GM19438 (cell line): ENCODE measurements at regions not wholly inside any gene's neighbourhood (a gene's known extent, or its start where the extent isn't known, plus 50 kb on each side); places are given as distances from the start of the nearest gene placed in this dataset.

Experiments used
- ATAC-seq: cut with Tn5 transposase; IDR thresholded peaks from one replicate; pipeline ENCODE4 v1.9.1; 2021; ENCODE audit warnings: low read depth; ENCODE audit not compliant: unreplicated experiment

DNA sequence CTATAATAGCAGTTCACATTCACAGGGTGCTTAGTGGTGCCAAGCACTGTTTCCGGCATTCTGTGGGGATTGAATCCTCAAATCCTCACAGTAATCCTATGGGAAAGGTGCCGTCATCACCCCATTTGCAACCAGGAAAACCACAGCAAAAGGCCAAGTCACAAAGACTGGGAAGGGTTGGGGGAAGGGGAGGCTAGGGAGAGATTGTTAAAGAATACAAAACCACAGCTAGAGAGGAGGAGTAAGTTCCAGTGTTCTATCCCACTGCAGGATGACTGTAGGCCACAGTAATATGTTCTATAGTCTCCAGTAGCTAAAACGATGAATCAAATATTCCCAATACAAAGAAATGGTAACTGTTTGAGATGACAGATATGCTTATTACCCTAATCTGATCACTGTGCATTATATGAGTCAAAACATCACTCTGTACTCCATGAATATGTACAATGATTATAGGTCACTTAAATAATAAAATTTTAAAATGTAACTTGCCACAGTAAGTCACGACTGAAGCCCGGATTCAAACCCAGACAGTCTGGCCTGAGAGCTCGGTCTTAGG is 256.8 kb downstream of the TOMM20 start:
- ATAC-seq: no peak

DNA sequence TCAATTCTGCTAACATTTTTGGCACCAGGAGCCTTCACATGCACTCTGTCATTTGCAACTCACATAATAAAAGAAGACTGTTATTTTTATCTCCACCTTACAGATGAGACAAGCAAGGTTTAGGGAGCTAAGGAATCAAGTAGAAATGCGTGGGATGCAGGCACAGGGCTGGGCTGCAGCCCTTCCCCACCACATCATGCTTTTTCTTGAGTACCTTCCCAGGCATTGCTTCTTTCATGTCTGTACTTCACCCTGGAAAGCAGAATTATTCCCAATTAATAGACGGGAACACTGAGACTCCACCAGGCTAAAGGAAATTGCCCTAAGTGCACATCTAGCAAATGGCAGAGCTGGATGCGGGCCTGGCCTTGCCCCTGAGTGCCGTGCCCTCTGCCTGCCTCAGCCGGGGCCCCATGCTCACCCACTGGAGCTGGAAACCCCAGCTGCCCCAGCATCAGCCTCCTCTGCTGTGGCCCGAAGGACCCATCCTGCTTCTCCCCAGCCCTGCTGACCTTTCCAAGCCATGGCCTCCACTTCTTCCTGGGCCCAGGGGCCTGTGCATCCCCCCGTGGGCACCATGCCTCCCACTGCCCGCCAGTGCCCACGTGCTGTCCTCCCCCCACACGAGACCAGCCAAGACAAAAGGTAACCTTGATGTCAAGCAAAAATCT is 257.5 kb downstream of the TOMM20 start:
- ATAC-seq: no peak

DNA sequence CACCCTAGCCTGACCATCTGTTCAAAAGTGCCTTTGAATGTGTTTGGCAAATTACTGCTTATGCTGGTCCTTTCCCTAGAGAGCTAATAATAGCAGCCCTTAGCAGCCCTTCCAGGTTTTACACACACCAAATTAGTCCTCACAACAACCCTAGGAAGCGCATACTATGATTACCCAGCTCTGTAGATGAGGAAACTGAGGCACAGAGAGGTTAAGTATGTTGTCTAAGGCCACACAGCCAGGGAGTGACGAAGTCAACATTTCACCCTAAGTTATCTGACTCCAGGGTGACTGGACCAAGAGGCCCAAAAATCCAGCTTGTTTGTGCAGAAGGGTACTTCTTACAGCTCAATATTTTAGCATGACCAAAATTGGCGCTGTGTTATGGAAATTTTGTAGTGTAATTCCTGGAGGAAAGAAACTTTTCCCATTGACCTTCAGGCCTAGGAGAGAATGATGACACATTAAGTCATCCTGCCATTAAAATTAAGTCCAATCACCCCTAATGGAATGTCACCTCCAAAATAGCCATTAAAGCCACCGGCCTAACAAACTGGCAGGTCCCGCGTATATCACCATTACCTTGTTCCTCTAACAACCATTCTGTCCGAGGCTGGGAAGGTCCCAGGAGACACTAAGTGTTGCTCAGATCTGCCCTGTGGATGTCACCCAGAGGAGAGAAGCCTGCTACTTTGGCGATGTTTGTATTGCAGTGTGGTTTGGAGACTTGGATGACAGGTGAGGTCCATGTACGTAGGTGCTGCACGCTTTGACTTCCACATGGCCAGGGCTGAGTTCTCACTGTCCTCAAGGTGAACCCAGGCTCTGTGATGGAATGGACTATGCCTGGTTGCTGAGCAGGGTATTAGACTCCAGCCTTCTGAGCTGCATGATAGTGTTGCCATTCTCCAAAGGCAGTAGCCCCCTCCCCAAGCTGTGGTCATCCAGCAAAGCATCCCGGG is 258.3 kb downstream of the TOMM20 start:
- no peak for ATAC-seq

DNA sequence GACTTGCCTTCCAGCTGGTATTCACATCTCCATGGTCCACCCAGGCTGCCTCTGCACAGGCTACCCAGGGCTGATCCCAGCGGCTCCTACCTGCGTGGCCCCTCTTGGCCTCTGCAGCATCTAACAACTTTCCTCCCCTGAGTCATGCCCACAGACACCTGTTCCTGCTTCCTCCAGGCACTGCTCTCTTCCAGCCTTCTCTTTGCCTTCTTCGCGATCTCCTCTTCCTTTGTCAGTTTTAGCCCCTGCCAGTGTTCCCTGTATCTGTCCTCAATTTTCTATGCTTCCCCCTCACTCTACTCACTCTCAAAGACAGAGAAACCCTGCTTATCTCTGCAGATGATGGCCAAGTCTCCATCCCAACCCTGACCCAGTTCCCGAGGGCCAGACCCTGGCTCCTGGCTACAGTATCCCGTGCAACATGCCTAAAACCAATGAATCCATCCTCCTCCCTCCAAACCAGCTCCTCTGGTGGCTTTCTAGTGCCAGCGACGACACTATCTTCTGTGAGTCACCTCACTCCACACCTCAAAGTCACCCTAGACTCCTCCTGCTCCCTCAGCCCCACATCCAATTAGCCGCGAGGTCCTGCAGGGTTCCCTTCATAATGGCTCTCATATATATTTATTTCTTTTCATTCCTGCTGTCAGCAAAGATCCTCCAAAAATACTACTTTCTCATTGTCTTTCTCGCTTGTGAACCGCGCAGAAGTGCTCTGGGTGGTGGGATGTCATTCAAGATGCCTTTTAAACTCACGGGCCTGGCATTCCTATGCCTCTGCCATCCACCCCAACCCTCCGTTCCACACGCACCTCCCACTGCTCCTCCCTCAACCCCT is 259.2 kb downstream of the TOMM20 start:
- no peak for ATAC-seq

DNA sequence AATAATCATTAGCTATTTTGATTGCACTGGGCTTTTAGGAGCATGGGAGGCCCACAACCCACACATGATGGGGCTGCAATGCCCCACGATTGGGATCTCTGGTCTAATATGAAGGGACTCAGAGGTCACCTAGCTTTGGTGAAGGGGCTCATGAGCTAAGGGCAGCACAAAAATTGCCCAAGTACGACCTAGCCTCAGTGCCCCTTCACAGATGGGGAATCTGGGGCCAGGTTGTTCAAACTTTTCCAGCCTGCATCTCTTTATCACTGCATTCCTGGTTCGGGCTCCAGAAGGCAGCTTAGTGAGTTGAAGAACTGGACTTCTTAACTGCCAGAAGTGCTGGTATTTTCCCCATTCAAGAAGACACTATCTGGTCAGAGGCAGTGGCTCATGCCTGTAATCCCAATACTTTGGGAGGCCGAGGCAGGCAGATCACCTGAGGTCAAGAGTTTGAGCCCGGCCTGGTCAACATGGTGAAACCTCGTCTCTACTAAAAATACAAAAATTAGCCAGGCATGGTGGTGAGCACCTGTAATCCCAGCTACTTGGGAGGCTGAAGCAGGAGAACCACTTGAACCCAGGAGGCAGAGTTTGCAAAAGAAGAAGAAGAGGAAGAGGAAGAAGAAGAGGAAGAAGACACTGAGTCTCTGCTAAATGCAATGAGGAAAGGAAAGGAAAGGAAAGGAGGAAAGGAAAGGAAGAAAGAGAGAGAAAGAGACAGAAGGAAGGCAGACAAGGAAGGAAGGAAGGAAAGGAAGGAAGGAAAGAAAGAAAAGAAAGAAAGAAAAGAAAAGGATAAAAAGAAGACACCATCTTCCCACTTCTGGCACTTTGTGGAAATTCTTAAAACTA is 258.5 kb upstream of the IRF2BP2 start:
- ATAC-seq: no peak

DNA sequence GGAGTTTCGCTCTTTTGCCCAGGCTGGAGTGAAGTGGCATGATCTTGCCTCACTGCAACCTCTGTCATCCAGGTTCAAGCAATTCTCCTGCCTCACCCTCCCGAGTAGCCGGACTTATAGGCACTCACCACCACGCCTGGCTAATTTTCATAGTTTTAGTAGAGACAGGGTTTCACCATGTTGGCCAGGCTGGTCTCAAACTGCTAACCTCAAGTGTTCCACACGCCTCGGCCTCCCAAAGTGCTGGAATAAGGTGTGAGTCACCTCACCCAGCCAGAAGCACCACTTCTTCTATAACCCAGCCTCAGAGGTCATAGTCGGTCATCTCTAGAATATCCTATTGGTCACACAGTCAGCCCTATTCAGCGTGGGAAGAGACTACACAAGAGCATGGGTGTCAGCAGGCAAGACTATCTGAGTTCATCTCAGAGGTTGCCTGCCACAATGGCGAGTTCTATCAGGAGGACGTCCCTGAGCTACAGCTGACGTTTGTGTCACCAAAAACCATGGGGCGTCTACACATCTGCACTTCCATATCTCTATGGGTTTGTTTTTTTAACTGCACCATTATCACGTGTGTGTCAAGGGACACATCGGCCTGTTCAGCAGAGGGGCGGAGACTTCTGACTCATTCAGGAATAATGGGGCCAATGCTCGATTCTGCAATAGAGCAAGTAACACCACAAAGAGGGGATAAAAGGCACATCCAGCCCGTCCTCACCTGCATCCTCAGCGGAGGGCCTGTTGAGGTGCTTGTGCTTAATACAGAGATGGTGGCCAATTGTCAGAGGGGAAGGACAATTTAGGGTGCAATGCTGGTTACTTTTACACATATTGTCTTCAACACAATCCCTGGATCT is 256.3 kb upstream of the IRF2BP2 start:
- ATAC-seq: no peak

DNA sequence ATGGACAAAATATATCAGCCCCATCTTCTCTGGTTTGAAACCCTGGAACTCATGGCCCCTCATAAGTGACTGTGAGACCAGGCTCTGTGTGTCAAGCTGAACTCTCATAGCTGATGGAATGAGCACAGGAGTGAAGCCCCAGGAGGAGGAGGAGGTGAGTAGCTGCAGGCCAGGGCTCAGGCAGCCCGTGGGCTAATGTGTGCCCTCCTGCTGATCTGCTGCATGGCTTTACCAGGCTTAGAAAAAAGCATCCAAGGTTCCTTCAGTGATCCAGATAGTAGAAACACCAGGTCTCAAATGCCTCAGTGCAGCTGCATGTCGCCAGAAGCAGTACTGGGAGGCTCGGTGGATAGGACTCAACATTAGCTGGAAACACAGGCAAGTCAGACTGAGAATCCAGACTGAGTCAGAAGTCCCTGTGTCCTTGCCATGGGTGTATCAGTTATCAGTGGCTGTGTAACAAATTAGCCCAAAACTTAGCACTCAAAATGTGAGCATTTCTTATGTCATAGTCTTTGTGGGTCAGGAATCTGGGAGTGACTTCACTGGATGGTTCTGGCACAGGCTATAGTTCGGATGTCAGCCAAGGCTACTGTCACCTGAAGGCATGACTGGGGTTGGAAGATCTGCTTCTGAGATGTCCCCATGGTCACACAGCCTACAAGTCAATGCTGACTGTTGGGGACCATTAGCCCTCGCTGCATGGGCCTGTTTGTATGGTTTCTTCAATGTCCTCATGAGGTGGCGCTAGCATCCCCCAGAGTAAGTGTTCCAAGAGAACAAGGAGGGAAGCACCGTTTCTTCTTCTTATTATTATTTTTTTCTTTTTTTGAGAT is 255.4 kb upstream of the IRF2BP2 start:
- no peak for ATAC-seq

DNA sequence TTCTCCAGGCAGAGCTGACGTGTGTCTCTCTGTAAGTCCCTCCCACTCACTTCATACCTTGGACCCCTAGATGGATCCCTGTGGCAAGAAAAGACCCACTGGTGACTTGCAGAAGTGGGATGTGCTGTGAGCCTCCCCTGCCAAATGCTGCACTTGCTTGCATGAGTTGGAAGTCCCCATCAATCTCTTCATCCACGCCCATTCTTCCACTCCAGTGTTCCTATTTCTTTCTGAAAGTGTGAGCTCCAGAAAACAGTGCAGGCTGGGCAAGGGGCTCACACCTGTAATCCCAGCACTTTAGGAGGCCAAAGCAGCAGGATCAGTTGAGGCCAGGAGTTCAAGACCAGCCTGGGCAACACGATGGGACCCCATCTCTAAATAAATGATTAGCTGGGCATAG is 254.1 kb upstream of the IRF2BP2 start:
- ATAC-seq: no peak

DNA sequence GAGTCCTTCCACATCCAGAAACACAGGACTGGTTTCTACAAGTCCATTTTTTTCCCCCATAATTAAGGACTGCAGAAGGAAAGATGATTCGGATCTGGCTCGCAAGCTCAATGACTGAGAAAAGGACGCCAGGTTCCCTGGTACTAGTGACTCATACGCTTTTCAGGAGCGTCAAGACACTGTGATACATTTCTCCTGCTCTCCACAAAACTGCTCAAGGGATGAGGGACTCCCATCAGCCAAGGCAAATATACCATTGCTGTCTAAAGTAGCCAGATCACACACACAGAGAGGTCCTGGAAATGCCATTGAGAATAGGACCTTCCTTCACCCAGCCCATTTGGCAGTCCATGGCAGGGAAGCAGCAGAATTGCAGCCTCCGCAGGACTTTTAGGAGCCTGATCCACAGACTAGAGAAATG is 253.6 kb upstream of the IRF2BP2 start:
- ATAC-seq: no peak

DNA sequence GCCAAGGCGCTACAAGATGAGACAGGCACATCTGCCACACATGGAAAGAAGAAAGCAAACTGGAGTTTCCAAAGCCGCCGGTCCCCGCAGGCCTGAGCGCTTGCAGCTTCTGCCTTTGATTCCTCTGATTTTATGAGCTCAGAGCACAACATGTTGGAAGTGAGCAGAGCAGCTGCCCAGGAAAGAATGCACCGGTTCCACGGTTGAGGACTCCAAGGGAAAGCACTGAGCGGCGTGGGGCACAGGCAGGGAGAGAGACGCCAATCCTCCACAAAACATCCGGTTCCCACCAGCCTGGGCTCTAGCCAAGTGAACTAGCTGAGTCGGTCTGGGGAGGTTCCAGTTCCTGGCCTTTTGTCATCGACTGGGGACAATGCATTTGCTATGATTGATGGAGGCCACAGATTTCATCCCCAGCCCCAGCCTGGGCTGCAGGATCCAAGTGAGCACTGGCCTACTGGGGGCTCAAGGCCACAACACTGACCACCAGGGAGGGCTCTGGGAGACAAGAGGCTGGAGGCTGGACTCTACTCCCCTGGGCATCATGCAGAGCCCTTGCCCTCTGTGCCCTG is 253.1 kb upstream of the IRF2BP2 start:
- ATAC-seq: no peak

DNA sequence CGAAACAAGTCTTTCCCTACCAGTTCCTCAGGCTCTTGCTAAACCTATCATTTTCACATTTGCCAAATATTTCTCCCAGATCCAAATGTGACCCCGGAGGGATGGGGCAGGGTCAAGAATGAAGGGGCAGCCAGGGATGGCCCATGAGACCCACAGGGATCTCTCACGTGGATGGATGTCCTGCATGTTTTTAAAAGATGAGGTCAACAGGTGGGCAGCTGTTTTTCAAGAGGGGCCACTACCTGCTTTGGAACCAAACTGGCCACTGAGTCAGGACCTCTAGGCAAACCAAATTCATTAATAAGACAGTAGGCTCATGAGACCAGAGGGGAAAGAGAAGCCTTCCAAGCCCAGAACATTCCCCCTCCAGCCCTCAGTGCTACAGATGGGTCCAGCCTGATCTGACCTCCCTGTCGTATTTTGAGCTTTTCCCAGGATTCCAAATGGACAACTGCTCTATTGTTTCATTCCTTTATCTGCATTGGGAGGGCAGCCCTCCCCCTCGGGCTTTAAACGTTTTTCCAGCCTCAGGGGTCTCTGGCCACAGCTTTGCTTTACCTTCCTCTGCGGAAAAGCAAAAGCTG is 252.5 kb upstream of the IRF2BP2 start:
- no peak for ATAC-seq

DNA sequence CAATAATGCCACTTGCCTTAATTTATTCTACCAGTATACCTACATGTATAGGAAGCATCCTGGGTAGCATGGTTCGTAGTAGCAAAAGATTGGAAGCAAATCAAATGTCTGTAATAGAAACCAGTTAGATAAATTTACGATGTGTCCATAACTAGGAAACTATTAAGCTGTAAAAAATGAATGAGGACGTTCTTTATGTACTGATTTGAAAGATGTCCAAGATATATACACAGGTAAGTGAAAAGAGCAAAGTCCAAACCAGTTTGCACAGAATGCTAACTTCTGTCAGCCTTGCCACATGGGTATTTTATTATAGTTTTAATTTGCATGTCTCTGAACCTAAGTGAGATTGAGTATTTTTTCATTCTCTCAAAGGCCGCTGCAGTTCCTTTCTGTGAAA is 251.8 kb upstream of the IRF2BP2 start:
- no peak for ATAC-seq

DNA sequence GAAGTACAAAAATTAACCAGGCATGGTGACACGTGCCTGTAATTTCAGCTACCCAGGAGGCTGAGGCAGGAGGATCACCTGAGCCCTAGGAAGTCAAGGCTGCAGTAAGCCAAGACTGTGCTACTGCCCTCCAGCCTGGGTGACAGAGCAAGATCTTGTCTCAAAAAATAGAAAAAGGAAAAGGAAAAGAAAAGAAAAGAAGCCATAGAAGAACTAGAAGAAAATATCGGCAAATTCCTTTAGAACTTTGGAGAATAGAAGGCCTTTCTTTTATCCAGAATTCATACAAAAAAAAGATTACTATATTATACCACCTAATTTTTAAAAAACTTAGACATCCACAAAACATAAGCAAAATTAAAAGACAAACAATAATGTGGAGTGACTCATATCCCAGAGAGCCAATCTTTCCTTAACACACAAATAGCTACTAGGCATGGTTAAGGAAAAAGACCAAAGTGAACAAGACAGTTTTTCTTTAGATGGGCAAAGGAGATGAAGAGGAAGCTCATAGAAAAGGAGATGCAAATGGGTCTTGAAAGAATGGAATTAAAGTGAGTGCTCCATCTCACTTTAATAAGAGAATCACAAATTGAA is 251.1 kb upstream of the IRF2BP2 start:
- no peak for ATAC-seq

DNA sequence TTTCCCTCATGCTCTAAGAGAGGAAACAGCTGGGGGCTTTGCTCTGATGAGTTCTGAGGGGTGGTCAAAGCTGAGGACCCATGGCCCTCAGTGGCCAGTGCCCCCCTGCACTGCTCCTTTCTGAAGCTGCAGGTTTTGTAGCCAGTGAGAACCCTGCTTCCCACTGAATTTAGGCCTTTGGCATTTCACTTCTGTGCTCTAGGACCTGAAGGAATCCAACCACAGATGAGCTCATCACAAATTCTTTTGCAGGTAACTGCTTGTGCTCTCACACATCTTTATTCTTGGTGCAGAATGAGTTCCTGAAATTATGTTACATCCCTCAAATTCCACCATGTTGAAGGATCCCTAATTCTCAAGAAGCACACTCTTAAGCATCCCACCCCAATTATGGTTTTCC is 248.7 kb upstream of the IRF2BP2 start:
- no peak for ATAC-seq

DNA sequence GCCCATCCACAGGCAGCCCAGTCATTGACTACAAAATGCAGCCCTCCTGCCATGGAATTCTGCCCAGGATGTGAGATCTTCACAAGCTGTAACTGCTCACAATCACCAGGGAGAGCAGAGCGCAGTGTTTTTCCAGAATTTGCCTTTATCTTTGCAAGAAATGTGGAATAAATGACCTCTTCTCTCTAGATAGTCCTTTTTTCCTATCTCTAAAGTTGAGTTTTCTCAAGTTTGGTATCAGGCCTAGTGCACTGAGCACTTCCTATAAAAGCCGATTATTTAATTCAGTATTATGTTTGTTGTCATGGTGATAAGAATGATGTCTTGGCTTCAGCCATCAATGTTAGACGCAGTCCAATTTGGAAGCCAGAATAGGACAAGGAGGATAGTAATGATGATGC is 246.9 kb upstream of the IRF2BP2 start:
- ATAC-seq: no peak

DNA sequence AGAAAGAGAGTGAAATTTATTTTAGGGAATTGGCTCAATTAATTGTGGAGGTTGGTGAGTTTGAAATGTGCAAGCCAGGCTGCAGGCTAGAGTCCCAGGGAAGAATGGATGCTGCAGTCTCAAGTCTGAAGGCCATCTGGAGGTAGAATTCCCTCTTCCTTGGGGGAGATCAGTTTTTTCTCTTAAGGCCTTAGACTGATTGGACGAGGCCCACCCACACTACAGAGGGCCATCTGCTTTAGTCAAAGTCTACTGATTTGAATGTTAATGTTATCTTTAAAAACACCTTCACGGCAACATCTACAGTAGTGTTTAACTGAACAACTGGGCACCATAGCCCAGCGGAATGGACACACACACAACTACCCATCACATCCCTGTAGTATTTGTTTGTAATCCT is 245.9 kb upstream of the IRF2BP2 start:
- no peak for ATAC-seq

DNA sequence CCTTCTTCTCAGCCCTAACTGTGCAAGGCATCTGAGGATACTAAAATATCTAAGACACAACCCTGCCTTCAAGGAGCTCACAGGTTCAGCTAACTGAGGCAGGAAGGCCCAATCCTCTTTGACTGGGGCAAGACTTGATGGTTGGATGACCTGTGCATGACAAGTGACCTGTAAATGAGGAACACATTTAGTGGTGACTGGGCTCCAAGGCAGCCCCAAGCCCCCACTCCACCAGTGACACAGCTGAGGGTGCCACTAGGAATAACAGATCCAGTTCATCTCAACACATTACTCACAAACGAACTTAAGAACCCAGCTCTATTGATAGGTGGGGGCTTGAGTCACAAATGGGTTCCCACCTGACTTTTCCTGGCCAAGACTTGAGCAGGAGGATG is 244.7 kb upstream of the IRF2BP2 start:
- no peak for ATAC-seq
